GM19372 (cell line): ENCODE measurements at regions not wholly inside any gene's neighbourhood (a gene's known extent, or its start where the extent isn't known, plus 50 kb on each side); places are given as distances from the start of the nearest gene placed in this dataset.

ENCODE experiments used
- ATAC-seq: cut with Tn5 transposase; IDR thresholded peaks from one replicate; pipeline ENCODE4 v1.9.1; 2021; ENCODE audit warnings: mild to moderate bottlenecking, low read depth, moderate library complexity; ENCODE audit not compliant: unreplicated experiment

DNA sequence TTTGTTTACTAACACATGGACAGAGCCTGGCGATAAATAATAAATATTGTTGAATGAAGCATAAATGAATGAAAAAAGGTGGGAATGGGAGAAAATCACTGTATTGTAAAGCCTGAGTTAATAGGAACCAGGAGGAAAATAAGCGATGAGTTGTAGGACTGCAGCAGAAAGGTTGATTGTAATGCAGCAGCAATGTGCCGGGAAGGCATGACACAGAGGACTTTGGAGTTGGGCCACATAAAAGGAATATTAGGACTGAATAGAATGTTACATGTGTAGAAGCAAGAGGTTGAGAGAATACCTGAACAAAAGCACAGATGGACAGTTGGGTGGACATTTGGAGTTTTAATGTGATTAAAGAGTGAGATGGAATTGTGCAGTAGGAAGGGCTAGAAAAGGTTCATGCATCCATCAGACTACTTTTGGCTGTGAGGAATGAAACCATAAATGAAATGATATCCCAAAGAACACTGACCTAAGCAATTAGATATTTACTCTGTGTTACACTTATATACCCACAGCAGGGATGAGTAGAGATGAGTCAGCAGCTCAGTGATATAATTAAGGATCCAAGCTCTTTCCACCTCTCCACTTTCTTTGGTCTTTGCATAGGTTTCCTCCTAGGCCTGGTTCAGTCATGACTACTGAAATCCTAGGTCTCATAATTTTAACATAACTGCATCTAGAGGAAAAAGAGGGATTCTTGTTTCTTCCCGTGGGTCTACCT lies 55.4 kb downstream of the CCER1 start:
- no peak for ATAC-seq

- ATAC-seq: no peak
Measured at GRCh38 chr12:90897986-90898385, 57.0 kb downstream of the CCER1 start.

GRCh38 chr12:90897316-90897715 lies 57.7 kb downstream of the CCER1 start:
- ATAC-seq: no peak

DNA sequence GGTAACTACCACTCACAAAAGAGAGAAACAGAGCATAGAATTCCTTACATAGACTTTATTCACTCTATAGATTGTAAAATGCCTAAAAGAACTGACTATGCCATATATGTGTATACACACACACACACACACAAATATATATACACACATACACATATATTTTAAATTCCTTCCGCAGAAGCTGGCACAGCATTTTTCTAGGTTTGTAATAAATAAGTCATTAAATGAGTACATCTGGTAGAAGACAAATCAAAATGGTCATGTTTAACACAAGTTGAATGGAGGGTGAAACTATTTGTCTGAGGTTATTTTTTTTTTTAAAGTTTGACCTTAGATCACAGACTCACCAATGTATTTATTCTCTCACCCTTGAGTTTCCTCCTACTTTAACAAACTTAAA lies 58.2 kb downstream of the CCER1 start:
- no peak for ATAC-seq

GRCh38 chr12:90896164-90896563 lies 58.8 kb downstream of the CCER1 start:
- ATAC-seq: no peak

DNA sequence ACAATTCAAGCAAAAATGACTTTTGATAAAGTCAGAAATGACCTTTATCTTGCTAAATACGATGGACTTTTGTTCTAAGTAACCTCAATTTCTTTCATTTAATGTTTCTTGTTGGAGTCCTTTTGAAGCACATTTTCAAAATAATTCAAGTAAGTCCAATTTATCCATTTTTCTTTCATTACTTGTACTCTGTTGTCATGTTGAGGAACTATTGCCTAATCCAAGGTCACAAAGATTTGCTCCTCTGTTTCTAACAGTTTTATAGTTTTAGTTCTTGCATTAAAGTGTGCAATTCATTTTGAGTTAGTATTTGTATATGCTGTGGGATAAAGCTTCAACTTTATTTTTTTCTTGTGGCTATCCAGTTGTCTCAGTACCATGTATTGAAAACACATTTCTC lies 66.7 kb downstream of the CCER1 start:
- no peak for ATAC-seq

- ATAC-seq: no peak
Measured at GRCh38 chr12:90883456-90883855, 71.5 kb downstream of the CCER1 start.

- ATAC-seq: no peak
Measured at GRCh38 chr12:90871726-90872096, 83.3 kb downstream of the CCER1 start.

- ATAC-seq: no peak
Measured at GRCh38 chr12:90870971-90871725, 83.8 kb downstream of the CCER1 start.

GRCh38 chr12:90868626-90869025 lies 86.3 kb downstream of the CCER1 start:
- no peak for ATAC-seq

GRCh38 chr12:90859591-90859990 lies 95.4 kb downstream of the CCER1 start:
- ATAC-seq: no peak

- ATAC-seq: no peak
Measured at GRCh38 chr12:90858252-90858651, 96.7 kb downstream of the CCER1 start.

- no peak for ATAC-seq
Measured at GRCh38 chr12:90855534-90855933, 99.4 kb downstream of the CCER1 start.

GRCh38 chr12:90854136-90854689 lies 100.8 kb downstream of the CCER1 start:
- ATAC-seq: peak; percentile 76

DNA sequence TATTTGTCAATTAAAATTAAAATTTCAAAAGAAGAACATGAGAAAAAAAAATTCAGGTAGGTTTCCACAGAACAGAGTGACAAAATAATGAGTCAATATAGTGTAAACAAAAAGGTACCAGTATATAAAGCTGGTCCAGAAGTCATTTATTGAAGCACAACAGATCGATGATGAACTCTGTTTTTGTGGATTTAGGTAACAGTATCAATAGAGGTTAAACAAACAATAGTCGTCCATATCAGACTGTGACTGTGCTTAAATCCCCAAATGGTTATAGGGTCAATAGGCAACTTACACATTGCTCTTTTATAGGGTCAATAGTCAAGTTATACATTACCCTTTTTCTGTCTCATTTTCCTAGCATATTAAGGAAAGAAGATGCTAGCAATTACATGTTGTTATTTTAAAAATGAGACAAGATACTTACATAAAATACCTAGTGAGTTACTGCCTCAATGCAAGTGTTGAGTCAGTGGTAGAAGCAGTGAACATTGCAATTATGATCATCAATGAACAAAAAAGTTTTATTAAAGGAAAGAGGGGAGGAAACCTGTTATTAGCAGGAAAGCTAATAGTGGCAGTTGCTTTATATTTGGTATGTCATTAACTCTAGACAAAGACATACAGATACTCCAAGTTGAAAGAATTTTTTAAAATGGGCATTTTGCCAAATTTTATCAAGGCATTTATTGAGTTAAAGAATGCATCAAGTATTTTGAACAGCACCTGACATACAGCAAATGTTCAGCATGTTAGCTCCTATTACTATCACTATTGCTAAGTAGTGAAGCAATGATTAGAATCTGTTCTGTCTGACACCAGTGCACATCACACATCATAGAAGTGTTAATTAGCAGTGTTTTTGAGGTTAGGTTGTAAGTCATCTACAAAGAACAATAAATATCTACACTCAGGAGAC lies 102.9 kb downstream of the CCER1 start:
- ATAC-seq: no peak

DNA sequence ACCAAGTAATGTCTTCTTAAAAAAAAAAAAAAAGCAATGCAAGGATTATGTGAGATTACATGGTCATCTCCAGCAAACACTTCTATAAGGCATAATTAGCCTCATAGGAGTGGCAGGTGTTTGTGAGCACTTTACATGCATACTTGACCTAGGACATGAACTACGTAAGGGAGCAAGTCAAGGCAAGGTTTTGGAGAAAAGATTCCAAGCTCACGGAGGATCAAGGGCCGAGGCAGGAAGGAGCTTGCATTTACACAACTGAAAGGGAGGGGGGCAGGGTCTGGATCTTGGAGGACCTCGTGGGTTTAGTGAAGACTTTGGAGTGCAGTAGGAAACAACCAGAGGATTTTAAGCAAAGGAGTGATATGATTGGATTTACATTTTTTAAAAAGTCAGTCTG lies 112.5 kb downstream of the CCER1 start:
- no peak for ATAC-seq

- ATAC-seq: no peak
Measured at GRCh38 chr12:90841336-90841735, 113.6 kb downstream of the CCER1 start.

DNA sequence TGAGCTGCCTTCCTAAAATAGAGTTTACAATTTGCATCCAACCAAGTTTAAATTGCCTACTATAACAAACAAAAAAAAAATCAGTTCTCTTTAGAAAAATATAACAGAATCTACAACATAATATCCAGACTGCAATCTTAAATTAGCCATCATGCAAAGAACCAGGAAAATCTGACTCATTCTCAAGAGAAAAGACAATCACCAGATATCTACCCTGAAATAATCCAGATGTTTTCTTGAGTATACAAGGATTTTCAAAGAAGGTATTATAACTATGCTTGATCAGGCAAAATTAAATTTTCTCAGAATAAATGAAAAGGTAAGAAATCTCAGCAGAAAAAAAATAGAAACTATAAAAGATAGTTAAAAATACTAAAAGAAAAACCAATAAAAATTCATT lies 115.6 kb downstream of the CCER1 start:
- ATAC-seq: no peak

- ATAC-seq: no peak
Measured at GRCh38 chr12:90836689-90837088, 118.3 kb downstream of the CCER1 start.

DNA sequence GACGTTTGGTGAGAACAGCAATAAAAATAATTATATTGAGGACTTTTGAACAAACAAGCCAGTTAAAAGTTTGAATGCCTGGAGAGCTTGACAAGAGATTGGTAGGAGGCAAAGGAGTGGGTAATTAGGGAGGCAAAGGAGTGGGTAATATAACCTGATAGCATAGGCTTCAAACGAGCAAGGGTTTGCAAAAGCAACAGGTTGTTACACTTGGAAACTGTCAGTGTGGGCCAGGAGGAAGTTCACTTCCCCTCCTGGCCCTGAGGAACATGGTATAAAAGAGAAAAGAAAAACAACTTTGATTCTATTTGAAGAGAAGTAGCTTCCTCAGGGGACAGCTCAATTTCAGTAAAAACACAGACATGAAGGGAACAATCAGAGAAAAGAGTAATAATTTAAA lies 121.7 kb downstream of the CCER1 start:
- no peak for ATAC-seq

- no peak for ATAC-seq
Measured at GRCh38 chr12:90832427-90832826, 122.5 kb downstream of the CCER1 start.
